ENCODE measurements at regions not wholly inside any gene's neighbourhood (a gene's known extent, or its start where the extent isn't known, plus 50 kb on each side); places are given as distances from the start of the nearest gene placed in this dataset.
"Not testable (repeated sequence)": the region's sequence is repeated elsewhere in the genome, so short reads cannot be mapped to it uniquely, and the experiment has no call there.

GRCh38 chr2:187610450-187610849 lies 56.2 kb upstream of the TFPI start:
- in situ Hi-C loops (cut with HindIII; ENCODE audit: low pct_unique_long_range_greater_than_20kb, low sequenced_read_pairs); DNase-seq (ENCODE audit: low read depth): not testable (repeated sequence)

GRCh38 chr2:187612857-187613256 lies 58.6 kb upstream of the TFPI start:
- no peak for DNase-seq (ENCODE audit: low read depth)
- in situ Hi-C loops (cut with HindIII; ENCODE audit: low pct_unique_long_range_greater_than_20kb, low sequenced_read_pairs), result no loop called here

GRCh38 chr2:187614756-187615155 lies 60.5 kb upstream of the TFPI start:
- peak; percentile 6 for DNase-seq (ENCODE audit: low read depth)
- in situ Hi-C loops (cut with HindIII; ENCODE audit: low pct_unique_long_range_greater_than_20kb, low sequenced_read_pairs), result no loop called here

- DNase-seq (ENCODE audit: low read depth), result no peak
- in situ Hi-C loops (cut with HindIII; ENCODE audit: low pct_unique_long_range_greater_than_20kb, low sequenced_read_pairs), result no loop called here
Observed at GRCh38 chr2:187615364-187615763, 61.1 kb upstream of the TFPI start.

- DNase-seq (ENCODE audit: low read depth), result no peak
- in situ Hi-C loops (cut with HindIII; ENCODE audit: low pct_unique_long_range_greater_than_20kb, low sequenced_read_pairs), result no loop called here
Observed at GRCh38 chr2:187615902-187616301, 61.7 kb upstream of the TFPI start.

- in situ Hi-C loops (cut with HindIII; ENCODE audit: low pct_unique_long_range_greater_than_20kb, low sequenced_read_pairs), result no loop called here
- DNase-seq (ENCODE audit: low read depth), result no peak
Observed at GRCh38 chr2:187617120-187617519, 62.9 kb upstream of the TFPI start.

GRCh38 chr2:187617905-187618304 lies 63.7 kb upstream of the TFPI start:
- in situ Hi-C loops (cut with HindIII; ENCODE audit: low pct_unique_long_range_greater_than_20kb, low sequenced_read_pairs), result no loop called here
- DNase-seq (ENCODE audit: low read depth), result no peak

- no peak for DNase-seq (ENCODE audit: low read depth)
- in situ Hi-C loops (cut with HindIII; ENCODE audit: low pct_unique_long_range_greater_than_20kb, low sequenced_read_pairs), result no loop called here
Observed at GRCh38 chr2:187618813-187619212, 64.6 kb upstream of the TFPI start.

- no peak for DNase-seq (ENCODE audit: low read depth)
- in situ Hi-C loops (cut with HindIII; ENCODE audit: low pct_unique_long_range_greater_than_20kb, low sequenced_read_pairs), result no loop called here
Observed at GRCh38 chr2:187627153-187627552, 72.9 kb upstream of the TFPI start.

GRCh38 chr2:187636731-187637391 lies 82.6 kb upstream of the TFPI start:
- DNase-seq (ENCODE audit: low read depth); in situ Hi-C loops (cut with HindIII; ENCODE audit: low pct_unique_long_range_greater_than_20kb, low sequenced_read_pairs): not testable (repeated sequence)

- in situ Hi-C loops (cut with HindIII; ENCODE audit: low pct_unique_long_range_greater_than_20kb, low sequenced_read_pairs), result not testable (repeated sequence)
Observed at GRCh38 chr2:187637392-187637740, 83.1 kb upstream of the TFPI start.

GRCh38 chr2:187637771-187638170 lies 83.5 kb upstream of the TFPI start:
- DNase-seq (ENCODE audit: low read depth); in situ Hi-C loops (cut with HindIII; ENCODE audit: low pct_unique_long_range_greater_than_20kb, low sequenced_read_pairs): not testable (repeated sequence)

More at GRCh38 chr2:187637392-187637740, 83.1 kb upstream of the TFPI start:
- not testable (repeated sequence) for DNase-seq (ENCODE audit: low read depth)

GRCh38 chr2:187638840-187639239 lies 84.6 kb upstream of the TFPI start:
- no peak for DNase-seq (ENCODE audit: low read depth)
- in situ Hi-C loops (cut with HindIII; ENCODE audit: low pct_unique_long_range_greater_than_20kb, low sequenced_read_pairs), result no loop called here

GRCh38 chr2:187640926-187641510 lies 86.8 kb upstream of the TFPI start:
- in situ Hi-C loops (cut with HindIII; ENCODE audit: low pct_unique_long_range_greater_than_20kb, low sequenced_read_pairs), result no loop called here
- peak; percentile 64 for DNase-seq (ENCODE audit: low read depth)

GRCh38 chr2:187642498-187642897 lies 88.3 kb upstream of the TFPI start:
- DNase-seq (ENCODE audit: low read depth), result no peak
- in situ Hi-C loops (cut with HindIII; ENCODE audit: low pct_unique_long_range_greater_than_20kb, low sequenced_read_pairs), result no loop called here

- no peak for DNase-seq (ENCODE audit: low read depth)
- in situ Hi-C loops (cut with HindIII; ENCODE audit: low pct_unique_long_range_greater_than_20kb, low sequenced_read_pairs), result no loop called here
Observed at GRCh38 chr2:187644486-187644885, 90.3 kb upstream of the TFPI start.

GRCh38 chr2:187644981-187645380 lies 90.7 kb upstream of the TFPI start:
- in situ Hi-C loops (cut with HindIII; ENCODE audit: low pct_unique_long_range_greater_than_20kb, low sequenced_read_pairs), result no loop called here
- DNase-seq (ENCODE audit: low read depth), result no peak

GRCh38 chr2:187646556-187646955 lies 92.3 kb upstream of the TFPI start:
- in situ Hi-C loops (cut with HindIII; ENCODE audit: low pct_unique_long_range_greater_than_20kb, low sequenced_read_pairs), result no loop called here
- no peak for DNase-seq (ENCODE audit: low read depth)

GRCh38 chr2:187654535-187654934 lies 100.3 kb upstream of the TFPI start:
- DNase-seq (ENCODE audit: low read depth), result no peak
- in situ Hi-C loops (cut with HindIII; ENCODE audit: low pct_unique_long_range_greater_than_20kb, low sequenced_read_pairs), result no loop called here

GRCh38 chr2:187655001-187655400 lies 100.8 kb upstream of the TFPI start:
- in situ Hi-C loops (cut with HindIII; ENCODE audit: low pct_unique_long_range_greater_than_20kb, low sequenced_read_pairs), result no loop called here
- DNase-seq (ENCODE audit: low read depth), result no peak
